HL-60 (cell line): ENCODE measurements at regions not wholly inside any gene's neighbourhood (a gene's known extent, or its start where the extent isn't known, plus 50 kb on each side); places are given as distances from the start of the nearest gene placed in this dataset.
"Not testable (repeated sequence)": the region's sequence is repeated elsewhere in the genome, so short reads cannot be mapped to it uniquely, and the experiment has no call there.

Source experiments
- CTCF ChIP-seq: IDR thresholded peaks from one replicate; pipeline ENCODE4 v1.5.1; 2011; ENCODE audit warnings: low read length, control low read depth, inconsistent platforms; ENCODE audit not compliant: insufficient read depth
- POLR2AphosphoS5 ChIP-seq: IDR thresholded peaks from 2 replicates; pipeline ENCODE4 v1.6.1; 2012; ENCODE audit warnings: low read depth
- REST ChIP-seq: IDR thresholded peaks from 2 replicates; pipeline ENCODE4 v1.6.1; 2012; ENCODE audit warnings: low read depth; ENCODE audit not compliant: insufficient replicate concordance
- SPI1 ChIP-seq: IDR thresholded peaks from 2 replicates; pipeline ENCODE4 v1.6.1; 2012; ENCODE audit warnings: low read depth, mild to moderate bottlenecking, borderline replicate concordance

GRCh38 chr15:31649634-31650033, 323.0 kb downstream of the KLF13 start:
- TF ChIP-seq CTCF, POLR2AphosphoS5, REST, SPI1: not testable (repeated sequence)
